PC-9 (cell line): ENCODE measurements at regions not wholly inside any gene's neighbourhood (a gene's known extent, or its start where the extent isn't known, plus 50 kb on each side); places are given as distances from the start of the nearest gene placed in this dataset.
"Not testable (repeated sequence)": the region's sequence is repeated elsewhere in the genome, so short reads cannot be mapped to it uniquely, and the experiment has no call there.

Experiments used
- CTCF ChIP-seq: fragments of 200-600 bp; sonication (generic); conservative IDR thresholded peaks from 2 replicates; pipeline ENCODE4 v1.6.1; 2017; ENCODE audit warnings: mixed run types, antibody characterized with exemption, mild to moderate bottlenecking, moderate library complexity
- EZH2 ChIP-seq: fragments of 200-600 bp; sonication (generic); IDR thresholded peaks from 2 replicates; pipeline ENCODE4 v1.8.0; 2017; ENCODE audit warnings: antibody characterized with exemption, low read depth

GRCh38 chr18:76611750-76612045 is 116.7 kb upstream of the ZNF516 start:
- TF ChIP-seq CTCF, EZH2: not testable (repeated sequence)
